HEK293T (cell line): ENCODE measurements at regions not wholly inside any gene's neighbourhood (a gene's known extent, or its start where the extent isn't known, plus 50 kb on each side); places are given as distances from the start of the nearest gene placed in this dataset.

ENCODE experiments used
- CTCF ChIA-PET: fragments of 350-600 bp; formaldehyde crosslinking; extraction: SDS; loops from one replicate; lab custom pipeline; 2021; ENCODE audit warnings: antibody characterized with exemption, inconsistent platforms; lab: Yijun Ruan, JAX
- POLR2A ChIA-PET: fragments of 350-600 bp; formaldehyde crosslinking; extraction: SDS; loops from one replicate; lab custom pipeline; 2020; ENCODE audit warnings: antibody characterized with exemption, inconsistent platforms; lab: Yijun Ruan, JAX
- DNase-seq: peaks from one replicate; pipeline ENCODE4 v3.0.0; 2012; ENCODE audit warnings: mixed read lengths; ENCODE audit errors: extremely low spot score
- ARNT ChIP-seq: fragments of 450-650 bp; IDR thresholded peaks from 2 replicates; pipeline ENCODE4 v1.6.1; 2017; ENCODE audit warnings: mild to moderate bottlenecking
- BHLHE40 ChIP-seq: fragments of 450-650 bp; IDR thresholded peaks from 2 replicates; pipeline ENCODE4 v1.6.1; 2016; ENCODE audit warnings: mild to moderate bottlenecking, moderate library complexity, borderline replicate concordance
- CTBP1 ChIP-seq: fragments of 450-650 bp; IDR thresholded peaks from 2 replicates; pipeline ENCODE4 v1.6.1; 2016; ENCODE audit warnings: borderline replicate concordance
- ELF4 ChIP-seq: fragments of 450-650 bp; IDR thresholded peaks from 2 replicates; pipeline ENCODE4 v1.6.1; 2017; ENCODE audit warnings: antibody characterized with exemption
- FOXA1 ChIP-seq: fragments of 450-650 bp; IDR thresholded peaks from 2 replicates; pipeline ENCODE4 v1.6.1; 2016; ENCODE audit warnings: mild to moderate bottlenecking
- FOXK2 ChIP-seq: fragments of 450-650 bp; IDR thresholded peaks from 2 replicates; pipeline ENCODE4 v1.6.1; 2016; ENCODE audit warnings: mild to moderate bottlenecking
- FOXM1 ChIP-seq: fragments of 450-650 bp; IDR thresholded peaks from 2 replicates; pipeline ENCODE4 v1.6.1; 2017; ENCODE audit warnings: mild to moderate bottlenecking, borderline replicate concordance
- HDGF ChIP-seq: fragments of 450-650 bp; IDR thresholded peaks from 2 replicates; pipeline ENCODE4 v1.6.1; 2017; ENCODE audit warnings: antibody characterized with exemption, borderline replicate concordance
- L3MBTL2 ChIP-seq: fragments of 450-650 bp; conservative IDR thresholded peaks from 2 replicates; pipeline ENCODE4 v1.6.1; 2016; ENCODE audit warnings: mild to moderate bottlenecking
- LEF1 ChIP-seq: fragments of 450-650 bp; IDR thresholded peaks from 2 replicates; pipeline ENCODE4 v1.6.1; 2017; ENCODE audit warnings: mild to moderate bottlenecking, borderline replicate concordance
- NFRKB ChIP-seq: fragments of 450-650 bp; IDR thresholded peaks from 2 replicates; pipeline ENCODE4 v1.6.1; 2016; ENCODE audit warnings: mild to moderate bottlenecking, moderate library complexity
- SP1 ChIP-seq: fragments of 450-650 bp; IDR thresholded peaks from 2 replicates; pipeline ENCODE4 v1.6.1; 2017
- SUZ12 ChIP-seq: fragments of 450-650 bp; IDR thresholded peaks from 2 replicates; pipeline ENCODE4 v1.6.1; 2016; ENCODE audit warnings: mild to moderate bottlenecking
- TARDBP ChIP-seq: fragments of 450-650 bp; IDR thresholded peaks from 2 replicates; pipeline ENCODE4 v1.6.1; 2016
- ZNF384 ChIP-seq: fragments of 450-650 bp; IDR thresholded peaks from 2 replicates; pipeline ENCODE4 v1.6.1; 2016
- TF ChIP-seq, protein P1 (sequence below): fragments of 450-650 bp; IDR thresholded peaks from 2 replicates; pipeline ENCODE4 v1.6.1; 2016

GRCh38 chr10:36808625-36809362, 316.6 kb upstream of the ANKRD30A start:
- TF ChIP-seq CTBP1: no peak
- no peak for TF ChIP-seq FOXA1
- TF ChIP-seq SP1: no peak
- TF ChIP-seq ELF4: no peak
- no peak for TF ChIP-seq NFRKB
- no peak for TF ChIP-seq ZNF384
- no peak for TF ChIP-seq L3MBTL2
- TF ChIP-seq LEF1: no peak
- TF ChIP-seq, protein P1, sequence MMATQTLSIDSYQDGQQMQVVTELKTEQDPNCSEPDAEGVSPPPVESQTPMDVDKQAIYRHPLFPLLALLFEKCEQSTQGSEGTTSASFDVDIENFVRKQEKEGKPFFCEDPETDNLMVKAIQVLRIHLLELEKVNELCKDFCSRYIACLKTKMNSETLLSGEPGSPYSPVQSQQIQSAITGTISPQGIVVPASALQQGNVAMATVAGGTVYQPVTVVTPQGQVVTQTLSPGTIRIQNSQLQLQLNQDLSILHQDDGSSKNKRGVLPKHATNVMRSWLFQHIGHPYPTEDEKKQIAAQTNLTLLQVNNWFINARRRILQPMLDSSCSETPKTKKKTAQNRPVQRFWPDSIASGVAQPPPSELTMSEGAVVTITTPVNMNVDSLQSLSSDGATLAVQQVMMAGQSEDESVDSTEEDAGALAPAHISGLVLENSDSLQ: no peak
- no peak for TF ChIP-seq ARNT
- POLR2A ChIA-PET: no interaction called here
- CTCF ChIA-PET: no interaction called here
- DNase-seq: no peak

- ChIA-PET POLR2A (no interaction called here), CTCF (no interaction called here)
- no peak for TF ChIP-seq SUZ12
- TF ChIP-seq FOXM1: no peak
- TF ChIP-seq FOXK2: no peak
- no peak for TF ChIP-seq CTBP1
- TF ChIP-seq ELF4: no peak
- no peak for TF ChIP-seq FOXA1
- TF ChIP-seq, protein P1: no peak
- no peak for TF ChIP-seq TARDBP
- TF ChIP-seq BHLHE40: no peak
- TF ChIP-seq L3MBTL2: no peak
- TF ChIP-seq NFRKB: no peak
- no peak for TF ChIP-seq HDGF
- TF ChIP-seq ARNT: no peak
- TF ChIP-seq LEF1: no peak
- no peak for TF ChIP-seq ZNF384
- no peak for TF ChIP-seq SP1
- DNase-seq: no peak
Observed at GRCh38 chr10:36803229-36803628, 322.2 kb upstream of the ANKRD30A start.

DNA sequence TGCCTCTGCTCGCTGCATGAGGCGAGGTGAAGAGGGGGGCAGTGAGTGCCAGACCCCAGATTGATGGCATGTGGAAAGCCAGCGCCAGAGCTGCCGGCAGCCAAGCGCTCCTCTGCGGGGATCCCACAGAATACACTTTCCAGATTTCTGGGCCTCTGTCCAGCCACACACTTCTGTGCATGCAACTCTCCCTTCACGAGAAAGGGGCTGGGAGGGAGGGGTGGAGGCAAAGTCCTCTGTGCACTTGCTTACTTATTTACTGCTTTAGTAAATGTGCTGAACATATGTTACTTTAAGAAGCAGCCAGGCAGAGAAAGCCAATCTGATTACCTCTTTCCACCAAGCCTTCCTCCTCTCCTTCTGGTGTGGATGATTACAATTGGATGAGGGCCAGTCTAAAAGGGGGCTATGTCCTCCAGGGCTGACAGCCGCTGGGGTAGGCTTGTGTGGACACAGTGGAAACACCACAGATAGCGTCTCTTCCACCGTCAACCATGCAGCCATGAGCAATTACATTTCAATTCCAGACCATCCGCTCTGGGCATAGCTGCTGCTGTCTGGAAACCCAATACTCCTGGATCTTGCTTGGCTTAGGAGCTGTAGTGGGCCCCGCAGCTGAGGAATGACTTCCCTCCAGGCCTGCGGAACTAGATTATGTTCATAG, 322.8 kb upstream of the ANKRD30A start:
- DNase-seq: no peak
- TF ChIP-seq ARNT (no peak), TARDBP (no peak), SUZ12 (no peak), LEF1 (no peak), NFRKB (no peak)
- TF ChIP-seq, protein P1: no peak
- POLR2A ChIA-PET: no interaction called here
- CTCF ChIA-PET: no interaction called here

- no peak for DNase-seq
- TF ChIP-seq ZNF384: no peak
- TF ChIP-seq ARNT: no peak
- TF ChIP-seq BHLHE40: no peak
- TF ChIP-seq SP1: no peak
- no peak for TF ChIP-seq FOXA1
- CTCF ChIA-PET: no interaction called here
- POLR2A ChIA-PET: no interaction called here
Observed at GRCh38 chr10:36801660-36802059, 323.7 kb upstream of the ANKRD30A start.

- no peak for DNase-seq
- ChIA-PET CTCF (no interaction called here), POLR2A (interaction anchor here (0.8 kb wide), 1 partner anchor 54 kb away, joined by 3 read pairs; no protein-coding TSS in a partner anchor)
- no peak for TF ChIP-seq SUZ12
- TF ChIP-seq LEF1: no peak
- no peak for TF ChIP-seq ELF4
- no peak for TF ChIP-seq ZNF384
- no peak for TF ChIP-seq BHLHE40
- TF ChIP-seq ARNT: no peak
- no peak for TF ChIP-seq FOXA1
- no peak for TF ChIP-seq FOXK2
- TF ChIP-seq FOXM1: no peak
- TF ChIP-seq HDGF: no peak
- no peak for TF ChIP-seq SP1
- TF ChIP-seq, protein P1: no peak
- no peak for TF ChIP-seq TARDBP
- TF ChIP-seq NFRKB: no peak
- no peak for TF ChIP-seq L3MBTL2
- TF ChIP-seq CTBP1: no peak
Observed at GRCh38 chr10:36794981-36795380, 330.4 kb upstream of the ANKRD30A start.

DNA sequence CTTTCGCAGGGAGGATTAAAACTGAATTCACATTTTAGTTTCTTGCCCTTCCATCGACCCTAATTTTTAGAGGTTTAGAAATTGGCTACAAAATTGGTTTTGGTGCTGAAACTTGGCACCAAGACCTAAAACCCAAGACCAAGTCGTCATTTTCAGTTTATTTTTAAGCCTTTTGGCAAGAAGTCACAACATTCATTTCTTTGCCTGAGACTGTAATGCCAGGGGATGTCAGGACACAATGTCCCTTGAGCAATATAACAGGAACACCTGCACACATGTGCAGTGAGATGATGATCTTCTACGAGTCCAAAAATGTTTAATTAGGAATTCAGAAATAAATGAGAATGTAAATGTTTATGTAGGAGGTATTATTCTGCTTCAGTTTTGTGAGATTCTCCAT, 335.4 kb upstream of the ANKRD30A start:
- TF ChIP-seq ARNT (no peak), TARDBP (no peak), FOXM1 (no peak), BHLHE40 (no peak), FOXK2 (no peak), CTBP1 (no peak)
- POLR2A ChIA-PET: no interaction called here

More for the DNA sequence above, 335.4 kb upstream of the ANKRD30A start:
- DNase-seq: no peak
- CTCF ChIA-PET: interaction anchor here (0.6 kb wide), 1 partner anchor 10 kb away, joined by 3 read pairs; no protein-coding TSS in a partner anchor
